ENCODE measurements at regions not wholly inside any gene's neighbourhood (a gene's known extent, or its start where the extent isn't known, plus 50 kb on each side); places are given as distances from the start of the nearest gene placed in this dataset.

GRCh38 chr12:13839365-13840336, 141.8 kb downstream of the GRIN2B start:
- DNase-seq, result no peak

GRCh38 chr12:13836099-13836498, 145.3 kb downstream of the GRIN2B start:
- no peak for DNase-seq

GRCh38 chr12:13835652-13836051, 145.8 kb downstream of the GRIN2B start:
- no peak for DNase-seq

GRCh38 chr12:13834241-13834640, 147.2 kb downstream of the GRIN2B start:
- DNase-seq, result no peak

DNA sequence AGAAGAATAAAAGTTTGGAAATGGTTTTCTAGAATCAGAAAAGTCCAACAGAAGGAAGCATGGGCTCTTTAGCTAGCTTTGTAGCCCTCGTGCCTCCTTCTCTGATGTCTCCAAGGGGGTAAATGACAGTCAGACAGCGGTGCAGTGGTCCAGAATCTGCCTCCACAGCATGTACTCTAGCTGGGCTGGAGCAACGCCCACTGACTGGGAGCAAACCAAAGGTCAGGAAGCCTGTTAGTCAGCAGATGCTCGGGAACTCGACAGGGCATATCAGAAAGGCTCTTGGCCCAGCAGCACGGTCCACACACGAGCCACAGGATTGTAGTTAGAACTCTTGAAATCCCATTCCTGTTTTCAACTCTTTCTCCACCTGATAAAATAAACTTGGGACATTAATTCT, 164.3 kb downstream of the GRIN2B start:
- no peak for DNase-seq

DNA sequence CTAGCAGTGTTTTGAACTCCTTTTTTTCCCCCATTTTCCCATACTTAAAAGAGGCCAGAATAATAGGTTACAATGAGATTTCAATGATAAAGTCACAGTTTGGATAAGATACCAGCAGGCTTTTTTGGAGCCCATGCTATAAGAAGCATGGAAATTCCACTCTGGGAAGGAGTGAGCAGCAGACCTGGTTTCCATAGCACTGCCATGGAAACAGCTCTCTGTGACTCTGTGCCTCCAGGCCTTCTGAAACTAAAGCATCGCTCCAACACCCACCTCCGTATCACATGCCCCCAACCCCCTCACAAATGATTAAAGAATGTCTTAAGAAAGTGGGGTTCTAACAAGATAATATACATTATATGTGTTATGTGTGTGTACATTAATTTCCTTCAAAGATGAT, 165.0 kb downstream of the GRIN2B start:
- DNase-seq, result no peak

DNA sequence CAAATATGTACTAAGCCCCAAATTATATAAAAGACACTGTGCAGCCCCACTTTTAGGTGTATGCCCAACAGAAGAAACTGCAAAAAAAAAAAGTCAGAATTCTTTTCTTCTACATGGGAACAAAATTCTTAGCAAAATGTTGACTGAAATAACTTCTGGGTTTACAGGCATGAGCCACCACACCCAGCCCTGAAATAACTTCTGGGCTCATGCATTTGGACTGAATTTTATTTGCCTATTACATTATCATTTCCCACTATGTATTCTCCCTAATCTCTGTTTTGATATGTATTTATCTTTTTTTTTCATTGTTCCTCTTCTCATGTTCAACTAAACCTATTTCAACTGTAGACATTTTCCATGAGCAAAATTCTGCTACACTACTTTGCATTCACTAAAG, 169.2 kb downstream of the GRIN2B start:
- no peak for DNase-seq

GRCh38 chr12:13811061-13811460, 170.3 kb downstream of the GRIN2B start:
- no peak for DNase-seq

GRCh38 chr12:13805041-13805440, 176.4 kb downstream of the GRIN2B start:
- DNase-seq, result no peak

GRCh38 chr12:13801543-13801942, 179.9 kb downstream of the GRIN2B start:
- no peak for DNase-seq

DNA sequence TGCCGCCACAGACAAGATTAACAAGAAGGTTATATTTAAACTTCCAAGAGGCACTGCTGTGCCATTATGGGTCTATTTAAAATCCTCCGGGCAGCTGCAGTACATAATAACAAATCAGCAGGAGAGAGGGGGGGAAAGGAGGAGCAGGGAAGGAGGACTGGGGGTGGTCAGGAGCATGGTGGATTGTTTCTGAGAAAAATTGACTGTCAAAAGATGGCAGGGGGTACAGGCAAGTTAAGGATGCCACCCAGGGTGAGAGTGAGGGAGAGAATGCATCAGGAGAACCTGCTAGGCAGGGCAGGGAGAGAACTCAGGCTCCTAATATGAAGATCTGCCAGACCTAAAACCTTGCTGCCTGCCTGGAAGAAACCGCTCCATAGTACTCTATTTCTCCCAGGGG, 181.8 kb downstream of the GRIN2B start:
- DNase-seq, result peak; percentile 33

GRCh38 chr12:13798162-13798561, 183.2 kb downstream of the GRIN2B start:
- no peak for DNase-seq

- no peak for DNase-seq
Observed at GRCh38 chr12:13794706-13795105, 186.7 kb downstream of the GRIN2B start.

DNA sequence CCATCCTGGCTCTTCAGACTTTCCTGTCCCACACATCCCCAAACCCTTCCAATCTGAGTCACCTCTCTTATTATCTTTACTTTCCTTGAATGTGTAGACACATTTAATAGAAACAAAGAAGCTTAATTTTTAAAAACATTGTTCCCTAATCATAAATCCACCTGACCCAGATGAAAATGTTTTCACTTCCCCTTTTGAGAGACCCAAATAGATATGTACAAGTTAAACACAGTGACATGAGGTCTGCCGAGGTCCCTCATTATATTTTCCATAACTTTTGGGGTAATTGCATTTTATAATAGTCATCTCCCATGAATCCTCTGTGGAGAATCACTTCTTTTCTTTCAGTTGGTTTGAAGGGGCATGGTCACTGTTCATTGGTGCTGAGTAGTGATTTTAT, 191.1 kb downstream of the GRIN2B start:
- no peak for DNase-seq

- no peak for DNase-seq
Observed at GRCh38 chr12:13788626-13789025, 192.8 kb downstream of the GRIN2B start.

DNA sequence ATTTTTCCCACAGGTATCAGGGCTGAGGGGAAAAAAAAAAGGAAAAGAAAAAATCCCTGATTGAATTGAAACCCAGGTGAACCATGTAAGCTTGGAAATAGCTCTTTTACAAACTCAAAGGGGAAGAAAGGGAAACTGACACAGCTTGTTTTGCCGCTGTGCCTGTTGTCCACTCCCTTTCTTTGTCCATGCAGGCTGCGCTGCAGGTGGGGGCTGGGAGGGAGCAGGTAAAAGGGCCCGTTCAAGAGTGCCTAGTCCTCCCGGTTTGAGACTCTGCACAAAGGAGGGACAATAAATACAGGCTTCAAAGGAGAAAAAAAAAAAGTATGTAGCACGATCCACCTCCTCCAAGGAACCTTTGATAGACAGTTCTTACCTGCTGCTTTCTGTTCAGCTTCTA, 194.8 kb downstream of the GRIN2B start:
- DNase-seq, result no peak

- no peak for DNase-seq
Observed at GRCh38 chr12:13784504-13784903, 196.9 kb downstream of the GRIN2B start.

GRCh38 chr12:13780453-13780852, 200.9 kb downstream of the GRIN2B start:
- DNase-seq, result no peak

DNA sequence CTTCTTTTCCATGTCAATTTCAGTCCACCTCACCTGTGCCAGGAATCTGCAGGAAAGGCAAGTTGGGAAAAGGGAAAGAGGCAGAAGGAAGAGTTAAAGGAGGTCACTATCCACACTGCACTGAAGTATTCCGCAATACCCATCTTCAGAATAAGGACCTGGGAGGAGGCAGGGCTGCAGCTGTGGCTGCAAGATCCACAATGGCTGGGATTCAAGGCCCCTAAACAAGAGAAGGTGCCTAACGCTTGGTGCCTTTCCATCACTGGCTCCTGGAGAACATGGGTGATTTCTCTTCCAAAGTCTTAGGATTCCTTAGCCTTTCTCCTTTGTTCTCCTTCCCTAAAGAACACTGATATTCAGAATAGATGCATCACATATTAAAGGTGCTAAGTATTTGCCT, 204.0 kb downstream of the GRIN2B start:
- DNase-seq, result no peak

GRCh38 chr12:13772264-13772663, 209.1 kb downstream of the GRIN2B start:
- DNase-seq, result no peak

- no peak for DNase-seq
Observed at GRCh38 chr12:13770576-13770975, 210.8 kb downstream of the GRIN2B start.

DNA sequence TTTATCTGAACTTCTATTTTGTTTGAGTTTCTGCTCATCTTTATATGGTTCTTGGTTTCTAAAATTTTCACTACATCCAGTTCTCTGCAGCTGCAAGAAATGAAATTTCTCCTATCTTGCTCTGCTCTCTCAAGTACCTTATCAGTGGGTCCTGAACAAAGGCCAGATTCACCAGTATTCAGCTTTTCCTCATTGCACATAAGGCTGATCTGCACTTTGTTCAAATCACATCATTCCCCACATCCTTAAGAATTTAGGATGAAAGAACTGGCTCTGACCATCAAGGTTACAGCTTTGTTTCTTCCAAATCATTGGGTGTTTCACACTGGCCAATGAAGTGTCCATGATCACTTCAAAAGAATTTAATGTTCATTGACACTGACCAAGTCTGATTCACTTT, 211.4 kb downstream of the GRIN2B start:
- no peak for DNase-seq

DNA sequence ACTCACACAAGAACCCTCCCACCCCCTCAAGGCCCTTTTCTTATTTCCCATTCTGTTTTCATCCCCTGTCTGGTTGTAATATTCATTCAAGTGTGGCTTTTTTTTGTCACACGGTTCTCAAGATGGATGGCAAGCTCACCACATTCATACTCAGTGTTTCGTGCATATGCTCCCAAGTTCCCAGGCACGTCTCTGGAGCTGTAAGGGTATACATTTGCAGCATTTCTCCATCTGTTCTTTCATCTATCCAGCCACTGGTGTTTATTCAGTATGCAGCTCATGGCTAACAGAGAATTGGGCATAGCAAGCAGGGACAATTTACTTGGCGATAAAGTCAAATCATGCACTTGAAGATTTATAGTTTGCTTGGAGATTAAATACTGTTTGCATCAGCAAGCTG, 212.1 kb downstream of the GRIN2B start:
- no peak for DNase-seq

DNA sequence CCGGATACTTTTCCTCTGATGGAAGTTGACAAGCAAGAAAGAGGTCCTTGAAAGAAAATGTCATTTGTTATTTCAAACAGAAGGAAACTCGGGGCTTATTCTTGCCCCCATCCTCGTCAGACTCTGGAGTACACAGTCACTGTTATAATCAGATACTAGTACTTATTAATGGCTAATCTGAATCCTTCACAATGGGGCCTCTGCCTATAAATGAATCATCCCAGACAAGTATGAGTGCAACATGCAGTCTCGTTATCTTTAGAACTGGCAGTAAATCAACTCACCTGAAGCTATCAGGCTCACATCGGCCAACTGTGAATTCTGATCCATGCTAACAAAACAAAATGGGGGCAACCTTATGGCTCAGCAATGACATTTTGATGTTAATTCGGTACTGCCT, 216.7 kb downstream of the GRIN2B start:
- no peak for DNase-seq

DNA sequence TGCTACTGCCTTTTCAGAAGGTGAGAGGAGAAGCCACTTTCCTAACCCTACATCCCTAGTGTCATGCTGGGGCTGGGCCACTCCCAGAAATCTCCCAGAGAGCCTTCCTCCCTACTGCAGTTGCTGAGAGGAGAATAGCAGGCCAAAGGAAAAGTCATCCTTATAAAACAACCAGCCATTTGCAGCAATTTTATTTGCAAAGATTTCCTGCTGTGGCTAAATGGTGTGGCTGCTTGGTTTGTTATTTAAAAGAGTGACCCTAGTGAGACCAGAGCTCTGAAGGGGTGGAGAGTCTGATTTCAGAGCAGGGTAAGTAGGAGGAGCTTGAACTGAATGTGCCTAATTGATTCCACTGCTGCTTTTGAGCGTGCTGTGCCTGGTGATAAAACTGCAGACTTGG, 232.0 kb downstream of the GRIN2B start:
- DNase-seq, result no peak
